IMR-90 (cell line): ENCODE measurements at regions not wholly inside any gene's neighbourhood (a gene's known extent, or its start where the extent isn't known, plus 50 kb on each side); places are given as distances from the start of the nearest gene placed in this dataset.

Experiments used
- ATAC-seq: fragments of 200-7000 bp; cut with Tn5 transposase; 2 replicates; pipeline ENCODE4 v1.9.1; 2020; ENCODE audit warnings: low read depth, mild to moderate bottlenecking, moderate library complexity
- BruUV-seq: library from RNA; stranded (reverse); fragments of 400-500 nt; replicated peaks from 2 replicates; lab custom pipeline; 2021; lab: Mats Ljungman, UMichigan
- CTCF ChIA-PET: fragments of 300-600 bp; formaldehyde crosslinking; extraction: SDS; loops from one replicate; lab custom pipeline; 2021; ENCODE audit warnings: antibody characterized with exemption; lab: Yijun Ruan, JAX
- POLR2A ChIA-PET: fragments of 300-600 bp; sonication (Branson Sonifier 250); formaldehyde crosslinking; loops from one replicate; lab custom pipeline; 2022; ENCODE audit warnings: antibody characterized with exemption; ENCODE audit not compliant: unreplicated experiment; lab: Charles Lee
- DNase-seq: peaks from one replicate; pipeline ENCODE4 v3.0.0; 2013
- H2AFZ ChIP-seq: replicated peaks from 2 replicates; pipeline ENCODE3; 2013; ENCODE audit warnings: low read length, mild to moderate bottlenecking; ENCODE audit not compliant: poor library complexity
- H2AK5ac ChIP-seq: 2 replicates; pipeline ENCODE4 v1.6.1; 2013; ENCODE audit warnings: low read depth, low read length, inconsistent platforms
- H2AK9ac ChIP-seq: replicated peaks from 2 replicates; pipeline ENCODE3; 2013; ENCODE audit warnings: mild to moderate bottlenecking, low read depth, low read length, moderate library complexity; ENCODE audit not compliant: poor library complexity
- H2BK120ac ChIP-seq: 2 replicates; pipeline ENCODE4 v1.6.1; 2013; ENCODE audit warnings: low read depth, low read length, inconsistent platforms
- H2BK15ac ChIP-seq: 3 replicates; pipeline ENCODE4 v1.6.1; 2013; ENCODE audit warnings: low read depth, low read length, inconsistent platforms
- H2BK20ac ChIP-seq: 2 replicates; pipeline ENCODE4 v1.6.1; 2013; ENCODE audit warnings: low read depth, mild to moderate bottlenecking, inconsistent platforms, low read length, moderate library complexity
- H2BK5ac ChIP-seq: 2 replicates; pipeline ENCODE4 v1.6.1; 2013; ENCODE audit warnings: mild to moderate bottlenecking, low read depth, low read length, inconsistent platforms; ENCODE audit not compliant: poor library complexity, severe bottlenecking
- H3K14ac ChIP-seq: replicated peaks from 2 replicates; pipeline ENCODE4 v1.6.1; 2013; ENCODE audit warnings: low read depth, low read length, inconsistent platforms
- H3K18ac ChIP-seq: 2 replicates; pipeline ENCODE4 v1.6.1; 2013; ENCODE audit warnings: low read depth, low read length, control low read depth
- H3K23ac ChIP-seq: 2 replicates; pipeline ENCODE4 v1.6.1; 2013; ENCODE audit warnings: low read depth, low read length, inconsistent platforms
- H3K27ac ChIP-seq: 2 replicates; pipeline ENCODE4 v1.5.1; 2013; ENCODE audit warnings: mild to moderate bottlenecking, control low read depth, low read length; ENCODE audit not compliant: insufficient read depth
- H3K27me3 ChIP-seq: 2 replicates; pipeline ENCODE4 v1.6.1; 2013; ENCODE audit warnings: low read length; ENCODE audit not compliant: control insufficient read depth, insufficient read depth
- H3K36me3 ChIP-seq: 2 replicates; pipeline ENCODE4 v1.6.1; 2013; ENCODE audit warnings: low read length, mixed read lengths; ENCODE audit not compliant: control insufficient read depth, insufficient read depth
- H3K4ac ChIP-seq: 2 replicates; pipeline ENCODE4 v1.6.1; 2013; ENCODE audit warnings: low read depth, low read length, inconsistent platforms
- H3K4me1 ChIP-seq: 2 replicates; pipeline ENCODE4 v1.6.1; 2013; ENCODE audit warnings: low read length, mixed read lengths; ENCODE audit not compliant: control insufficient read depth, insufficient read depth
- H3K4me2 ChIP-seq: 2 replicates; pipeline ENCODE4 v1.6.1; 2013; ENCODE audit warnings: low read depth, mild to moderate bottlenecking, control low read depth, low read length, moderate library complexity
- H3K4me3 ChIP-seq: 2 replicates; pipeline ENCODE4 v1.5.1; 2013; ENCODE audit warnings: low read depth, mild to moderate bottlenecking, control low read depth, low read length, moderate library complexity; ENCODE audit not compliant: insufficient read depth
- H3K56ac ChIP-seq: 2 replicates; pipeline ENCODE4 v1.6.1; 2013; ENCODE audit warnings: low read length, inconsistent platforms; ENCODE audit not compliant: insufficient read depth; ENCODE audit errors: extremely low read depth
- H3K79me1 ChIP-seq, 2 experiments: 2 replicates each; pipeline ENCODE4 v1.6.1; 2013; ENCODE audit warnings: low read length in 2 of 2, inconsistent platforms in 1 of 2, low read depth in 1 of 2
- H3K9ac ChIP-seq: 2 replicates; pipeline ENCODE4 v1.6.1; 2013; ENCODE audit warnings: low read depth, low read length, control low read depth
- H3K9me1 ChIP-seq: 2 replicates; pipeline ENCODE4 v1.6.1; 2013; ENCODE audit warnings: low read length, inconsistent platforms; ENCODE audit not compliant: insufficient read depth
- H3K9me3 ChIP-seq: 2 replicates; pipeline ENCODE4 v1.6.1; 2013; ENCODE audit warnings: low read length; ENCODE audit not compliant: control insufficient read depth, insufficient read depth
- H4K20me1 ChIP-seq: 2 replicates; pipeline ENCODE4 v1.6.1; 2013; ENCODE audit warnings: low read length, inconsistent platforms; ENCODE audit not compliant: insufficient read depth
- H4K5ac ChIP-seq: 2 replicates; pipeline ENCODE4 v1.6.1; 2013; ENCODE audit warnings: mild to moderate bottlenecking, low read depth, low read length, control low read depth
- H4K8ac ChIP-seq, 2 experiments: 2 replicates each; pipeline ENCODE4 v1.6.1; 2013; ENCODE audit warnings: low read depth in 2 of 2, low read length in 2 of 2, control low read depth in 1 of 2, inconsistent platforms in 1 of 2
- H4K91ac ChIP-seq: 2 replicates; pipeline ENCODE4 v1.6.1; 2013; ENCODE audit warnings: low read depth, low read length, inconsistent platforms; ENCODE audit not compliant: insufficient read depth
- FOS ChIP-seq: fragments of 150-350 bp; IDR thresholded peaks from 2 replicates; pipeline ENCODE4 v1.6.1; 2016; ENCODE audit warnings: low read depth, low read length
- RCOR1 ChIP-seq: IDR thresholded peaks from 2 replicates; pipeline ENCODE4 v1.6.1; 2012; ENCODE audit warnings: mild to moderate bottlenecking, low read length, improper control_type of control experiment; ENCODE audit not compliant: insufficient replicate concordance
- dilution Hi-C: fragments of 300-500 bp; cut with HindIII; formaldehyde crosslinking; loops from one replicate; pipeline ENCODE4 v1.14.3; 2018; ENCODE audit warnings: low sequenced_read_pairs; ENCODE audit not compliant: unreplicated experiment
- in situ Hi-C: fragments of 300-500 bp; cut with MboI; formaldehyde crosslinking; loops from 3 replicates; pipeline ENCODE4 v1.14.3; 2019; ENCODE audit warnings: low sequenced_read_pairs, inconsistent platforms, mixed read lengths
- intact Hi-C: fragments of 100-400 bp; cut with micrococcal nuclease; formaldehyde crosslinking; loops from 2 replicates; pipeline ENCODE4 v1.10.0; 2022
- TF ChIP-seq, protein P1 (sequence below): conservative IDR thresholded peaks from 2 replicates; pipeline ENCODE4 v1.5.1; 2012; ENCODE audit warnings: mild to moderate bottlenecking, low read depth, low read length, improper control_type of control experiment

DNA sequence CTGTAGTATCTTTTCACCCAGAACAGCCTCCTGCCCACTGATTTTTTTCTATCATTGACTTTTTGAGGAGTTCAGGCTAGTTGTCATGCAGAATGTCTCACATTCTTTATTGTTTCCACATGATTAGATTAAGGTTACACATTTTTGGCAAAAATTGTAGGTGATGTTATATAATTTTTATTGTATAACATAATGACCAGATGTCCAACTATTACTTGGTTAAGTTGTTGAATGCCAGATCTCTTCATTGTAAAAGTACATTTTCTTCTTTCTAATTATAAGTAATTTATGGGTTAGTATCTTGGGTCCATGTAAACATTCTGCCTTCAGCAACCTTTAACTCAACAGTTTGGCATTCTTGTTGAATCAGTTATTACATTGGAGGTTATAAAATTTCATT lies 138.4 kb downstream of the POSTN start:
- TF ChIP-seq RCOR1 (no peak), FOS (no peak)
- TF ChIP-seq, protein P1, sequence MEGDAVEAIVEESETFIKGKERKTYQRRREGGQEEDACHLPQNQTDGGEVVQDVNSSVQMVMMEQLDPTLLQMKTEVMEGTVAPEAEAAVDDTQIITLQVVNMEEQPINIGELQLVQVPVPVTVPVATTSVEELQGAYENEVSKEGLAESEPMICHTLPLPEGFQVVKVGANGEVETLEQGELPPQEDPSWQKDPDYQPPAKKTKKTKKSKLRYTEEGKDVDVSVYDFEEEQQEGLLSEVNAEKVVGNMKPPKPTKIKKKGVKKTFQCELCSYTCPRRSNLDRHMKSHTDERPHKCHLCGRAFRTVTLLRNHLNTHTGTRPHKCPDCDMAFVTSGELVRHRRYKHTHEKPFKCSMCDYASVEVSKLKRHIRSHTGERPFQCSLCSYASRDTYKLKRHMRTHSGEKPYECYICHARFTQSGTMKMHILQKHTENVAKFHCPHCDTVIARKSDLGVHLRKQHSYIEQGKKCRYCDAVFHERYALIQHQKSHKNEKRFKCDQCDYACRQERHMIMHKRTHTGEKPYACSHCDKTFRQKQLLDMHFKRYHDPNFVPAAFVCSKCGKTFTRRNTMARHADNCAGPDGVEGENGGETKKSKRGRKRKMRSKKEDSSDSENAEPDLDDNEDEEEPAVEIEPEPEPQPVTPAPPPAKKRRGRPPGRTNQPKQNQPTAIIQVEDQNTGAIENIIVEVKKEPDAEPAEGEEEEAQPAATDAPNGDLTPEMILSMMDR = no peak
- Histone ChIP-seq H3K14ac (no peak overlapping the region), H4K20me1 (no peaks in the 10 kb centered on the region), H2BK120ac (no peak overlapping the region), H3K23ac (no peak overlapping the region), H3K56ac (no peak overlapping the region), H3K9ac (no peak overlapping the region), H2AK9ac (no peak overlapping the region), H3K18ac (no peak overlapping the region), H3K9me3 (no peaks in the 10 kb centered on the region), H2BK5ac (no peak overlapping the region), H3K9me1 (no peaks in the 10 kb centered on the region), H2AFZ (no peak overlapping the region), H3K27me3 (no peaks in the 10 kb centered on the region), H3K4me2 (no peak overlapping the region), H4K91ac (no peak overlapping the region), H3K4ac (no peak overlapping the region), H3K27ac (no peak overlapping the region), H2BK20ac (no peak overlapping the region), H3K79me1 (no peaks in the 10 kb centered on the region), H4K5ac (no peak overlapping the region), H3K4me3 (no peak overlapping the region), H4K8ac (no peak overlapping the region), H3K4me1 (no peaks in the 10 kb centered on the region), H2BK15ac (no peak overlapping the region), H3K36me3 (no peaks in the 10 kb centered on the region), H2AK5ac (no peak overlapping the region)
- intact Hi-C loops = no loop called here
- CTCF ChIA-PET = no interaction called here
- in situ Hi-C loops = no loop called here
- ATAC-seq (no peak), DNase-seq (peak; percentile 51)
- dilution Hi-C loops = no loop called here
- BruUV-seq = no TSS peak
- POLR2A ChIA-PET = no interaction called here
